Loucy (cell line): ENCODE measurements at regions not wholly inside any gene's neighbourhood (a gene's known extent, or its start where the extent isn't known, plus 50 kb on each side); places are given as distances from the start of the nearest gene placed in this dataset.
"Not testable (repeated sequence)": the region's sequence is repeated elsewhere in the genome, so short reads cannot be mapped to it uniquely, and the experiment has no call there.

Source experiments
- H2AFZ ChIP-seq: fragments of 200-600 bp; sonication (generic); 2 replicates; pipeline ENCODE4 v1.6.0; 2016; ENCODE audit warnings: antibody characterized with exemption, mild to moderate bottlenecking, low read length, moderate library complexity
- H3F3A ChIP-seq: fragments of 200-600 bp; 2 replicates; pipeline ENCODE4 v1.6.0; 2016; ENCODE audit warnings: antibody characterized with exemption, low read depth, mild to moderate bottlenecking
- H3K27me3 ChIP-seq: fragments of 200-600 bp; sonication (generic); 2 replicates; pipeline ENCODE4 v1.6.1; 2014; ENCODE audit warnings: low read length, mild to moderate bottlenecking; ENCODE audit not compliant: insufficient read depth, poor library complexity, severe bottlenecking
- H3K36me3 ChIP-seq: fragments of 200-600 bp; sonication (generic); 2 replicates; pipeline ENCODE4 v1.6.1; 2016; ENCODE audit warnings: low read length; ENCODE audit not compliant: insufficient read depth
- H3K4me1 ChIP-seq: fragments of 200-600 bp; sonication (generic); 2 replicates; pipeline ENCODE4 v1.5.1; 2014; ENCODE audit warnings: low read length, mild to moderate bottlenecking; ENCODE audit not compliant: insufficient read depth, poor library complexity, severe bottlenecking
- H3K4me2 ChIP-seq: fragments of 200-600 bp; sonication (generic); 2 replicates; pipeline ENCODE4 v1.6.0; 2014; ENCODE audit warnings: antibody characterized with exemption, low read length, low read depth, mild to moderate bottlenecking; ENCODE audit not compliant: poor library complexity, severe bottlenecking
- H3K4me3 ChIP-seq: fragments of 200-600 bp; sonication (generic); 2 replicates; pipeline ENCODE4 v1.5.1; 2014; ENCODE audit warnings: low read length, mild to moderate bottlenecking, mixed read lengths; ENCODE audit not compliant: poor library complexity, severe bottlenecking
- H3K79me2 ChIP-seq: fragments of 200-600 bp; sonication (generic); 2 replicates; pipeline ENCODE4 v1.6.1; 2014; ENCODE audit warnings: low read length; ENCODE audit not compliant: insufficient read depth
- H3K9ac ChIP-seq: fragments of 200-600 bp; sonication (generic); 2 replicates; pipeline ENCODE4 v1.6.0; 2014; ENCODE audit warnings: mild to moderate bottlenecking, low read depth, low read length, moderate library complexity; ENCODE audit not compliant: poor library complexity, severe bottlenecking
- H3K9me2 ChIP-seq: fragments of 200-600 bp; sonication (generic); replicated peaks from 2 replicates; pipeline ENCODE4 v1.6.1; 2016; ENCODE audit warnings: low read depth, low read length, mixed read lengths
- H3K9me3 ChIP-seq: fragments of 200-600 bp; sonication (generic); 2 replicates; pipeline ENCODE4 v1.6.1; 2014; ENCODE audit warnings: mild to moderate bottlenecking, antibody characterized with exemption, low read length, low read depth; ENCODE audit not compliant: insufficient read depth
- H4K20me1 ChIP-seq: fragments of 200-600 bp; sonication (generic); 2 replicates; pipeline ENCODE4 v1.6.0; 2014; ENCODE audit warnings: antibody characterized with exemption, low read length, mild to moderate bottlenecking; ENCODE audit not compliant: insufficient read depth, poor library complexity, severe bottlenecking
- CTCF ChIP-seq: fragments of 200-600 bp; sonication (generic); conservative IDR thresholded peaks from 2 replicates; pipeline ENCODE4 v1.5.1; 2014; ENCODE audit warnings: mild to moderate bottlenecking, antibody characterized with exemption, low read length
- EZH2phosphoT487 ChIP-seq: fragments of 200-600 bp; IDR thresholded peaks from 2 replicates; pipeline ENCODE4 v1.6.1; 2018; ENCODE audit warnings: antibody characterized with exemption, mild to moderate bottlenecking, moderate library complexity, borderline replicate concordance

GRCh38 chr6:93842178-93842577 lies 422.8 kb upstream of the EPHA7 start:
- H3K79me2 ChIP-seq = no peaks in the 10 kb centered on the region
- no peaks in the 10 kb centered on the region for H3K36me3 ChIP-seq
- no peak overlapping the region for H3K4me2 ChIP-seq
- H4K20me1 ChIP-seq = no peaks in the 10 kb centered on the region
- H3F3A ChIP-seq = no peaks in the 10 kb centered on the region
- no peak overlapping the region for H3K9ac ChIP-seq
- no peaks in the 10 kb centered on the region for H3K4me1 ChIP-seq
- no peak overlapping the region for H3K4me3 ChIP-seq
- TF ChIP-seq CTCF = no peak
- no peak for TF ChIP-seq EZH2phosphoT487
- H3K9me3 ChIP-seq = no peaks in the 10 kb centered on the region
- no peaks in the 10 kb centered on the region for H3K27me3 ChIP-seq
- no peak overlapping the region for H2AFZ ChIP-seq
- H3K9me2 ChIP-seq = no peaks in the 10 kb centered on the region

GRCh38 chr6:93835451-93836145 lies 416.2 kb upstream of the EPHA7 start:
- not testable (repeated sequence) for H3K36me3 ChIP-seq, H3F3A ChIP-seq, H3K9me3 ChIP-seq, H4K20me1 ChIP-seq, H3K9ac ChIP-seq, H3K27me3 ChIP-seq, H2AFZ ChIP-seq, H3K4me3 ChIP-seq, H3K4me1 ChIP-seq, H3K79me2 ChIP-seq, H3K9me2 ChIP-seq, H3K4me2 ChIP-seq

- not testable (repeated sequence) for H3K4me2 ChIP-seq, H3K27me3 ChIP-seq, H3F3A ChIP-seq, H3K4me3 ChIP-seq, H3K9me3 ChIP-seq, H3K79me2 ChIP-seq, H4K20me1 ChIP-seq, H2AFZ ChIP-seq, H3K36me3 ChIP-seq, H3K9me2 ChIP-seq, H3K4me1 ChIP-seq, H3K9ac ChIP-seq
These were observed 415.7 kb upstream of the EPHA7 start for GRCh38 chr6:93835026-93835425.

- not testable (repeated sequence) for H3K4me3 ChIP-seq, H3K9me3 ChIP-seq, H3K4me1 ChIP-seq, H3K9me2 ChIP-seq, H3K36me3 ChIP-seq, H3K4me2 ChIP-seq, H3F3A ChIP-seq, H4K20me1 ChIP-seq, H3K27me3 ChIP-seq, H3K9ac ChIP-seq, H3K79me2 ChIP-seq, H2AFZ ChIP-seq
These were observed 414.0 kb upstream of the EPHA7 start for GRCh38 chr6:93833326-93833725.

GRCh38 chr6:93829757-93830156 lies 410.4 kb upstream of the EPHA7 start:
- not testable (repeated sequence) for H3K9me3 ChIP-seq, H3K27me3 ChIP-seq, H4K20me1 ChIP-seq, H3K9ac ChIP-seq, H3K4me3 ChIP-seq, H3F3A ChIP-seq, H3K36me3 ChIP-seq, H2AFZ ChIP-seq, H3K9me2 ChIP-seq, H3K4me1 ChIP-seq, H3K4me2 ChIP-seq, H3K79me2 ChIP-seq
